Gastrocnemius medialis (tissue), 4 donors: ENCODE measurements at regions not wholly inside any gene's neighbourhood (a gene's known extent, or its start where the extent isn't known, plus 50 kb on each side); places are given as distances from the start of the nearest gene placed in this dataset.

Experiments used
- POLR2A ChIP-seq, 2 donors: fragments of 450-650 bp; IDR thresholded peaks; one replicate each; pipeline ENCODE4 v1.6.1; 2017; ENCODE audit warnings: antibody characterized with exemption in 2 of 2, mild to moderate bottlenecking in 2 of 2, moderate library complexity in 2 of 2
- TF ChIP-seq, protein P1 (sequence below), 5 experiments: fragments of 450-650 bp in 3 of 5; fragments of 200-600 bp in 2 of 5; sonication (generic) in 2 of 5; IDR thresholded peaks in 4 of 5; conservative IDR thresholded peaks in 1 of 5; 1 replicate in 4 of 5; 2 replicates in 1 of 5; pipeline ENCODE4 v1.5.1; 2016 to 2019; ENCODE audit warnings: antibody characterized with exemption in 5 of 5, mild to moderate bottlenecking in 3 of 5, moderate library complexity in 3 of 5

GRCh38 chr6:19578481-19578880, 258.7 kb upstream of the ID4 start:
- TF ChIP-seq, protein P1, sequence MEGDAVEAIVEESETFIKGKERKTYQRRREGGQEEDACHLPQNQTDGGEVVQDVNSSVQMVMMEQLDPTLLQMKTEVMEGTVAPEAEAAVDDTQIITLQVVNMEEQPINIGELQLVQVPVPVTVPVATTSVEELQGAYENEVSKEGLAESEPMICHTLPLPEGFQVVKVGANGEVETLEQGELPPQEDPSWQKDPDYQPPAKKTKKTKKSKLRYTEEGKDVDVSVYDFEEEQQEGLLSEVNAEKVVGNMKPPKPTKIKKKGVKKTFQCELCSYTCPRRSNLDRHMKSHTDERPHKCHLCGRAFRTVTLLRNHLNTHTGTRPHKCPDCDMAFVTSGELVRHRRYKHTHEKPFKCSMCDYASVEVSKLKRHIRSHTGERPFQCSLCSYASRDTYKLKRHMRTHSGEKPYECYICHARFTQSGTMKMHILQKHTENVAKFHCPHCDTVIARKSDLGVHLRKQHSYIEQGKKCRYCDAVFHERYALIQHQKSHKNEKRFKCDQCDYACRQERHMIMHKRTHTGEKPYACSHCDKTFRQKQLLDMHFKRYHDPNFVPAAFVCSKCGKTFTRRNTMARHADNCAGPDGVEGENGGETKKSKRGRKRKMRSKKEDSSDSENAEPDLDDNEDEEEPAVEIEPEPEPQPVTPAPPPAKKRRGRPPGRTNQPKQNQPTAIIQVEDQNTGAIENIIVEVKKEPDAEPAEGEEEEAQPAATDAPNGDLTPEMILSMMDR (IDR thresholded peaks at IDR 0.05 in 4 of 5, conservative IDR thresholded peaks at IDR 0.05 in 1 of 5), result no peak
- no peak for TF ChIP-seq POLR2A (IDR thresholded peaks at IDR 0.05)
